Head of caudate nucleus (tissue), 42 donors: ENCODE measurements at regions not wholly inside any gene's neighbourhood (a gene's known extent, or its start where the extent isn't known, plus 50 kb on each side); places are given as distances from the start of the nearest gene placed in this dataset.
"Not testable (repeated sequence)": the region's sequence is repeated elsewhere in the genome, so short reads cannot be mapped to it uniquely, and the experiment has no call there.

Experiments used
- DNase-seq, 42 donors: peaks; one replicate each; pipeline versions ENCODE4 v3.0.0 to v3.0.0-alpha.2; 2020 to 2021; ENCODE audit warnings: mixed read lengths in 7 of 42
- intact Hi-C: fragments of 100-400 bp; cut with DNase I; formaldehyde crosslinking; loops from one replicate; pipeline ENCODE4 v1.15.0; 2022

DNA sequence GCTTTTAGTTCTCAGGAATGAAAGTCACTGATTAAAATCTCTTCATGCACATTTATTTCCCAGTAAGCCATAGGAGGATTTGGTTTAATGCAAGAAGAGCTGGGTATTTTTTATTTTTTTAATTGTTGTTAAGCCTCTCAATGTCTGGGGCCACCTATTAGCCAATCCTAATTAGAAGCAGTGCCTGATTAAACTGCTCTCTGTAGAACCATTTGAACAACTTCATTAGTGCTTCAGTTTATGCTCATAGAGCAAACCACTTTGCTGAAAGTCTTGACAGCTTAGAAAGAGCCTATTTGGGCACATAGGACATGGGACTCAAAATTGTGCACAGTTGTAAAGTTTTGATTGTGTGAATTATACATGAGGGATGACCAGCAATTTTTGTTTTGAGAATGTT, 548.9 kb downstream of the FRK start:
- DNase-seq: no peak
- intact Hi-C loops: no loop called here

DNA sequence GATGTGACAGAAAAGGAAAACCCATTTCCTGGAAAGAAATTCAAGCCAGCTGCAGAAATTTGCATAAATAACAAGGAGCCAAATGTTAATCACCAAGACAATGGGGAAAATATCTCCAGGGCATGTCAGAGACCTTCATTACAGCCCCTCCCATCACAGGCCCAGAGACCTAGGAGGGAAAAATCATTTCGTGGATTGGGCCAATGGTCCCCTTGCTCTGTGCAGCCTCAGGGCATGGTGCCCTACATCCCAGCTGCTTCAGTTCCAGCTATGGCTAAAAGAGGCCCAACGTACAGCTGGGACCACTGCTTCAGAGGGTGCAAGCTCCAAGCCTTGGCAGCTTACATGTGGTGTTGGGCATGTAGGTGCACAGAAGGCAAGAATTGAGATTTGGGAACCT, 558.3 kb downstream of the FRK start:
- DNase-seq, intact Hi-C loops: not testable (repeated sequence)

GRCh38 chr6:115495184-115495583, 565.5 kb downstream of the FRK start:
- intact Hi-C loops: no loop called here
- no peak for DNase-seq

DNA sequence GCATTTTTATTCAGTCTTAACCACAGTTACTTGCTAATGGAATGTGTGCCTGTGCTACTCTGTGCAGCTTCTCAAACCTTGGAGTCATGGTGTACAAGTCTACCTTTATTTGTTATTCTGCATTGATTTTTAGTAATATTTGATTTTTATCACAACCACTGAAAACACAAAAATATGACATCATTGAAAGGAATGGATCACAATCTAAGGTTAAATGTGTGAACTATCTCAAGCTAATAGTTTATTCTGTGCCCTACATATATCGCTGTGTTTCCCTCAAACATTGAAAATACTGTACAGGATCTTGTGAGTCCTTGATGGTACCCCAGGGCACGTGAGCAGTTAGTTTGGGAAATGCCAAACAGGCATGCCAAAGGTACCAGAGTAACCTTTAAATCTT, 573.4 kb downstream of the FRK start:
- intact Hi-C loops: no loop called here
- no peak for DNase-seq

GRCh38 chr6:115485400-115485799, 575.3 kb downstream of the FRK start:
- DNase-seq: no peak
- intact Hi-C loops: no loop called here

GRCh38 chr6:115480543-115480942, 580.1 kb downstream of the FRK start:
- DNase-seq, intact Hi-C loops: not testable (repeated sequence)

- no peak for DNase-seq
- intact Hi-C loops: no loop called here
These were observed 586.1 kb downstream of the FRK start for GRCh38 chr6:115474443-115475041.

GRCh38 chr6:115468272-115469005, 592.3 kb downstream of the FRK start:
- DNase-seq: no peak
- intact Hi-C loops: no loop called here

GRCh38 chr6:115467726-115468125, 593.0 kb downstream of the FRK start:
- intact Hi-C loops: no loop called here

GRCh38 chr6:115460913-115461312, 599.8 kb downstream of the FRK start:
- DNase-seq: no peak
- intact Hi-C loops: no loop called here

More at GRCh38 chr6:115467726-115468125, 593.0 kb downstream of the FRK start:
- no peak for DNase-seq

DNA sequence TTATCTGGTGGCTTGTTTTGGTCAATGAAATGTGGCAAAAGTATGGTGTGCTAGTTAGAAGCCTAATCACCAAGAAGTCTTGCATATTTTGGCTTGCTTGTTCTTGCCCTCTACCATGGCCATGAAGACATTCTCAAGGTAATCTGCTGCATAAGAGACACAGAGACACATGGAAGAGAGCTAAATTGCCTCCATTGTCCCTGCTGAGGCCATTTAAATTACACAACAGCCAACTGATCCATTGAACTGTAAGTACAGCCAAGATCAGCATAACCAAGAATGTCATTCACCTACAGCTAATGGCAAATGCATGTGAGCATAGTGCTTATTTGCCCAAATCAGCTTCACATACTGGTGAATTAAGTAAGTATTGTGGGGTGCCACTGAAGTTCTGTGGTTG, 603.8 kb downstream of the FRK start:
- intact Hi-C loops: no loop called here
- DNase-seq: no peak

GRCh38 chr6:115443825-115444478, 616.7 kb downstream of the FRK start:
- no peak for DNase-seq
- intact Hi-C loops: no loop called here

DNA sequence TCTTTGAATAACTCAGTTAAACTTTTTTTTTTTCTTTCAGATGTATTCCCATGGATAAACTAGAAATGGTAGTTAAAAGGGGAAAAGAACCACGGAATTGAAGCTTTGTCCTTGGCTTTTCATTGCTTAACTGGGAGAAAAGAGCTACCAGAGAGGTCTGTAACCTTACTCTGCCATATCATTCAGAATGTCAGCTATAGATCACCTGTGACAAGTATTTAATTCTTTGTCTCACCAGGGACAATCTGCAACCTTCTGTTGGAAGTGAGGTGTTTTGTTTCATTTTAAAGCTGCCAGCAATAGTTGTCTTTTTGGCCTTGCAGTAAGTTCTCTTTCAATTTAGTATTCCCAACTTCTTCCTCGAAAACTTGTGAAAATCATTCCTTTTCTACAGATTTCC, 618.4 kb downstream of the FRK start:
- intact Hi-C loops: no loop called here
- DNase-seq: no peak

- intact Hi-C loops: no loop called here
- DNase-seq: no peak
These were observed 619.0 kb downstream of the FRK start for GRCh38 chr6:115441651-115442050.

DNA sequence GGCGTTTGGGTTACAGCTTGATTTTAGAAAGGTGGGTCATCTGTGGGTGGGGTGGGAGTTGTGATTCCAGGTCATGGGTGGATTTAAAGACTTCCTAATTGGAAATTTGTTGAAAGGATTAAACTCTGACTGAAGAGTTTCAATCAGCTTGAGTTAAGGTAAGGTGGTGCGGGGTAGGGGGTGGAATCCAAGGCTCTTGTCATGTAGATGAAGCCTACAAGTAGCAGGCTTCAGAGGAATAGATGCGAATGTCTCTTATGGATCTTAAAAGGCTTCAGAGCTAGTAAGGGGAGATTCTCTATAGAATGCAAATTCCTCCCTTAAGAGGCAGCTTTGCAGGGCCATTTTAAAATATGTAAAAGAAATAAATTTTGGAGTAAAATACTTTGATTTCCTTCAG, 645.3 kb downstream of the FRK start:
- no peak for DNase-seq
- intact Hi-C loops: no loop called here

- intact Hi-C loops, DNase-seq: not testable (repeated sequence)
These were observed 645.8 kb downstream of the FRK start for GRCh38 chr6:115414916-115415315.

DNA sequence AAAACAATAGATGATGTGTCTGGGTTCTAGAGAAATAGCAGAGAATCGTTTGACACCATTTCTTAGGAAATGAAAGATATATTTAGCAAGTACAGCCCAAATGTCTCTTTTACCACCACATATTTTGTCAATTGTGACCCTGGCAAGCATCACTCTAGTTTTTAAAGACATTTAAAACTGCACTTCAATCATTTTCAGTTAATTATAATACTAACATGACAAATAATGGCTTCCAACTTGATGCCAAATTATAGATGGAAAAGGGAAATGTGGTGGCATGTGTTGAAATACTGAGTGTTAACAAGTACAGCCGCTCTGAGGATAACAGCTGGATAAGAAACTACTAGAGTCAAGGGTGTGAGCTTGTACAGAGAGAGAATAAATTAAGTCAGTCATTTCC, 648.9 kb downstream of the FRK start:
- no peak for DNase-seq

DNA sequence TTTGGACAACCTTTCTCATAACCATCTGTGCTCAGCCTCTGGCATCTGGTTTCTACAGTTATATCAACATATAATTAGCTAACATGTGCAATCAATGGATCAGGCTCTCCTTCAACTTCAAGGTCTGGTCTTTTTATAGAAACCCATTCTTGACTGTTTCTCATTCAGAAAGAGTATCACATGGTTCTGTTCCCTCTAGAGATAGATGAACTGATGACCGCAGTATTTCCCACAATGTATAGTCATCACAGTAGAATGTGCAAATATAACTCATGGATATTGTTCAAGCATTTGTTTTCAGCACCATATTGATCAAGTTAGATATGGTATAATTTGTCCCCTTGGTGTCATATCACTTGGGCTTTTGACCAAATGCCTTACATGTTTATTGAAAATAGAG, 656.2 kb downstream of the FRK start:
- intact Hi-C loops: no loop called here
- DNase-seq: no peak

More for the DNA sequence above, 648.9 kb downstream of the FRK start:
- intact Hi-C loops: no loop called here

DNA sequence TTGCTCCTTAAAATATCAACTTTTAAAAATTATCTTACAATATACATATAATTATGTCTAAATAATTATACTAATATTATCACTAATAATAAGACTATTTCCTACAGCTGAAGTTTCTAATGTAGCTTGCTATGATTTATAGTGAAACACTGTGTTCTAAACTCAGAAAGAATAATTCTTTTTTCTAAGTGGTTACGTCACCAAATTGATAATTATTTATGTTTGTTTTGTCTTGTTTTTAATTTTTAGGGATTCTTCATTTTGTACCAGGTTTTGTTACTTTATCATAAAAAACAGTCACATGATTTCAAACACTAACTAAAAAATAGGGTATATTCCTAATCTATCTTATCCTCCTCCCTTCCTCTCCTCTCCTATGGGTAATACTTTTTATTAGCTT, 662.1 kb downstream of the FRK start:
- intact Hi-C loops: no loop called here

GRCh38 chr6:115396112-115396906, 664.4 kb downstream of the FRK start:
- intact Hi-C loops: no loop called here
- no peak for DNase-seq

More for the DNA sequence above, 662.1 kb downstream of the FRK start:
- DNase-seq: no peak
